ENCODE measurements at regions not wholly inside any gene's neighbourhood (a gene's known extent, or its start where the extent isn't known, plus 50 kb on each side); places are given as distances from the start of the nearest gene placed in this dataset.

DNA sequence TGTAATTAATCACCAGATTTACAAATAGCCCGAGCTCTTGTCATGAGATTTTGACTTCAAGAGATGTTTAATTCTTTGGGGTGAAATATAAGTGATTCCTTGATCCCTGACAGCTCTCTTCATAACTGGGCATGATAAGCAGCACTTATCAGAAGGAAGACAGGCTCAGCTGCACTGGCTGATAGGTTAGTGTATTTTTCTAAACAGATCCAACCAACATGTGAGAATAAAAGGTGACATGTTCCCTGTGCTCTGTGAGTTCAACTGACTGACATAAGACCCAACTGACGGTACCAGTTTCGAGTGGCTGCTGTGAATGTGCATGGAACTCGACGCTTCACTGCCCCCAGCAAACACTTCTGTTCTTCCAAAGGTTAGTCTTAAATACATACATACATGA, 114.8 kb downstream of the VCY start:
- no peak for TF ChIP-seq NFE2 (CRISPR knock-in tag; IDR thresholded peaks at IDR 0.05)
- TF ChIP-seq, protein P1, sequence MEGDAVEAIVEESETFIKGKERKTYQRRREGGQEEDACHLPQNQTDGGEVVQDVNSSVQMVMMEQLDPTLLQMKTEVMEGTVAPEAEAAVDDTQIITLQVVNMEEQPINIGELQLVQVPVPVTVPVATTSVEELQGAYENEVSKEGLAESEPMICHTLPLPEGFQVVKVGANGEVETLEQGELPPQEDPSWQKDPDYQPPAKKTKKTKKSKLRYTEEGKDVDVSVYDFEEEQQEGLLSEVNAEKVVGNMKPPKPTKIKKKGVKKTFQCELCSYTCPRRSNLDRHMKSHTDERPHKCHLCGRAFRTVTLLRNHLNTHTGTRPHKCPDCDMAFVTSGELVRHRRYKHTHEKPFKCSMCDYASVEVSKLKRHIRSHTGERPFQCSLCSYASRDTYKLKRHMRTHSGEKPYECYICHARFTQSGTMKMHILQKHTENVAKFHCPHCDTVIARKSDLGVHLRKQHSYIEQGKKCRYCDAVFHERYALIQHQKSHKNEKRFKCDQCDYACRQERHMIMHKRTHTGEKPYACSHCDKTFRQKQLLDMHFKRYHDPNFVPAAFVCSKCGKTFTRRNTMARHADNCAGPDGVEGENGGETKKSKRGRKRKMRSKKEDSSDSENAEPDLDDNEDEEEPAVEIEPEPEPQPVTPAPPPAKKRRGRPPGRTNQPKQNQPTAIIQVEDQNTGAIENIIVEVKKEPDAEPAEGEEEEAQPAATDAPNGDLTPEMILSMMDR (CRISPR knock-in tag; IDR thresholded peaks at IDR 0.05): no peak
- TF ChIP-seq ZNF263 (CRISPR knock-in tag; IDR thresholded peaks at IDR 0.05): no peak
- no peak for TF ChIP-seq ZNF292 (CRISPR knock-in tag; IDR thresholded peaks at IDR 0.05; ENCODE audit: borderline replicate concordance, low read depth)
- TF ChIP-seq POLR2A (IDR thresholded peaks at IDR 0.05; ENCODE audit: insufficient read depth in 1 of 2, low read depth in 2 of 2, low read length in 2 of 2): no peak
- TF ChIP-seq HNRNPLL (IDR thresholded peaks at IDR 0.05; ENCODE audit: low read depth, low read length, poor library complexity, severe bottlenecking): no peak
- TF ChIP-seq, protein P2, sequence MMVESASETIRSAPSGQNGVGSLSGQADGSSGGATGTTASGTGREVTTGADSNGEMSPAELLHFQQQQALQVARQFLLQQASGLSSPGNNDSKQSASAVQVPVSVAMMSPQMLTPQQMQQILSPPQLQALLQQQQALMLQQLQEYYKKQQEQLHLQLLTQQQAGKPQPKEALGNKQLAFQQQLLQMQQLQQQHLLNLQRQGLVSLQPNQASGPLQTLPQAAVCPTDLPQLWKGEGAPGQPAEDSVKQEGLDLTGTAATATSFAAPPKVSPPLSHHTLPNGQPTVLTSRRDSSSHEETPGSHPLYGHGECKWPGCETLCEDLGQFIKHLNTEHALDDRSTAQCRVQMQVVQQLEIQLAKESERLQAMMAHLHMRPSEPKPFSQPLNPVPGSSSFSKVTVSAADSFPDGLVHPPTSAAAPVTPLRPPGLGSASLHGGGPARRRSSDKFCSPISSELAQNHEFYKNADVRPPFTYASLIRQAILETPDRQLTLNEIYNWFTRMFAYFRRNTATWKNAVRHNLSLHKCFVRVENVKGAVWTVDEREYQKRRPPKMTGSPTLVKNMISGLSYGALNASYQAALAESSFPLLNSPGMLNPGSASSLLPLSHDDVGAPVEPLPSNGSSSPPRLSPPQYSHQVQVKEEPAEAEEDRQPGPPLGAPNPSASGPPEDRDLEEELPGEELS (CRISPR knock-in tag; IDR thresholded peaks at IDR 0.05): no peak
- TF ChIP-seq ZBTB49 (CRISPR knock-in tag; IDR thresholded peaks at IDR 0.05; ENCODE audit: borderline replicate concordance): no peak
- TF ChIP-seq RAD51 (IDR thresholded peaks at IDR 0.05; ENCODE audit: borderline replicate concordance): no peak
- TF ChIP-seq ZSCAN9 (CRISPR knock-in tag; IDR thresholded peaks at IDR 0.05; ENCODE audit: borderline replicate concordance): no peak
- TF ChIP-seq, protein P3, sequence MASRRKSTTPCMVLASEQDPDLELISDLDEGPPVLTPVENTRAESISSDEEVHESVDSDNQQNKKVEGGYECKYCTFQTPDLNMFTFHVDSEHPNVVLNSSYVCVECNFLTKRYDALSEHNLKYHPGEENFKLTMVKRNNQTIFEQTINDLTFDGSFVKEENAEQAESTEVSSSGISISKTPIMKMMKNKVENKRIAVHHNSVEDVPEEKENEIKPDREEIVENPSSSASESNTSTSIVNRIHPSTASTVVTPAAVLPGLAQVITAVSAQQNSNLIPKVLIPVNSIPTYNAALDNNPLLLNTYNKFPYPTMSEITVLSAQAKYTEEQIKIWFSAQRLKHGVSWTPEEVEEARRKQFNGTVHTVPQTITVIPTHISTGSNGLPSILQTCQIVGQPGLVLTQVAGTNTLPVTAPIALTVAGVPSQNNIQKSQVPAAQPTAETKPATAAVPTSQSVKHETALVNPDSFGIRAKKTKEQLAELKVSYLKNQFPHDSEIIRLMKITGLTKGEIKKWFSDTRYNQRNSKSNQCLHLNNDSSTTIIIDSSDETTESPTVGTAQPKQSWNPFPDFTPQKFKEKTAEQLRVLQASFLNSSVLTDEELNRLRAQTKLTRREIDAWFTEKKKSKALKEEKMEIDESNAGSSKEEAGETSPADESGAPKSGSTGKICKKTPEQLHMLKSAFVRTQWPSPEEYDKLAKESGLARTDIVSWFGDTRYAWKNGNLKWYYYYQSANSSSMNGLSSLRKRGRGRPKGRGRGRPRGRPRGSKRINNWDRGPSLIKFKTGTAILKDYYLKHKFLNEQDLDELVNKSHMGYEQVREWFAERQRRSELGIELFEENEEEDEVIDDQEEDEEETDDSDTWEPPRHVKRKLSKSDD (CRISPR knock-in tag; IDR thresholded peaks at IDR 0.05; ENCODE audit: low read depth): no peak
- TF ChIP-seq ZNF431 (CRISPR knock-in tag; IDR thresholded peaks at IDR 0.05; ENCODE audit: borderline replicate concordance, low read depth): no peak
- TF ChIP-seq, protein P4, sequence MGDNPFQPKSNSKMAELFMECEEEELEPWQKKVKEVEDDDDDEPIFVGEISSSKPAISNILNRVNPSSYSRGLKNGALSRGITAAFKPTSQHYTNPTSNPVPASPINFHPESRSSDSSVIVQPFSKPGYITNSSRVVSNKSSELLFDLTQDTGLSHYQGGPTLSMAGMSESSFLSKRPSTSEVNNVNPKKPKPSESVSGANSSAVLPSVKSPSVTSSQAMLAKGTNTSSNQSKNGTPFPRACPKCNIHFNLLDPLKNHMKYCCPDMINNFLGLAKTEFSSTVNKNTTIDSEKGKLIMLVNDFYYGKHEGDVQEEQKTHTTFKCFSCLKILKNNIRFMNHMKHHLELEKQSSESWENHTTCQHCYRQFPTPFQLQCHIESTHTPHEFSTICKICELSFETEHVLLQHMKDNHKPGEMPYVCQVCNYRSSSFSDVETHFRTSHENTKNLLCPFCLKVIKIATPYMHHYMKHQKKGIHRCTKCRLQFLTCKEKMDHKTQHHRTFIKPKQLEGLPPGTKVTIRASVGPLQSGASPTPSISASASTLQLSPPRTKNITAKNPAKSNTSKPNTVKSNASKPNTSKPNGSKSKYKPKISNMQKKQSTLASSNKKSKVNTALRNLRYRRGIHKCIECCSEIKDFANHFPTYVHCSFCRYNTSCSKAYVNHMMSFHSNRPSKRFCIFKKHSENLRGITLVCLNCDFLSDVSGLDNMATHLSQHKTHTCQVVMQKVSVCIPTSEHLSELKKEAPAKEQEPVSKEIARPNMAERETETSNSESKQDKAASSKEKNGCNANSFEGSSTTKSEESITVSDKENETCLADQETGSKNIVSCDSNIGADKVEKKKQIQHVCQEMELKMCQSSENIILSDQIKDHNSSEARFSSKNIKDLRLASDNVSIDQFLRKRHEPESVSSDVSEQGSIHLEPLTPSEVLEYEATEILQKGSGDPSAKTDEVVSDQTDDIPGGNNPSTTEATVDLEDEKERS (CRISPR knock-in tag; IDR thresholded peaks at IDR 0.05): no peak
